T-cell (primary cell): ENCODE measurements at regions not wholly inside any gene's neighbourhood (a gene's known extent, or its start where the extent isn't known, plus 50 kb on each side); places are given as distances from the start of the nearest gene placed in this dataset.

ENCODE experiments used
- ATAC-seq, 4 experiments: fragments of 200-7000 bp in 3 of 4; fragments of 150-1000 bp in 1 of 4; cut with Tn5 transposase; replicated peaks in 1 of 4; 1 replicate in 3 of 4; 2 replicates in 1 of 4; pipeline ENCODE4 v1.10.0; 2021; ENCODE audit warnings: moderate library complexity in 3 of 4, mild to moderate bottlenecking in 2 of 4, moderate number of reproducible peaks in 1 of 4
- CTCF ChIA-PET, 2 donors: fragments of 300-600 bp; sonication (Branson Sonifier 250); formaldehyde crosslinking; loops; one replicate each; lab custom pipeline; 2022; ENCODE audit warnings: antibody characterized with exemption in 2 of 2; lab: Charles Lee
- POLR2A ChIA-PET, 2 donors: fragments of 300-600 bp; sonication (Branson Sonifier 250); formaldehyde crosslinking; loops; one replicate each; lab custom pipeline; 2022; ENCODE audit warnings: antibody characterized with exemption in 2 of 2; lab: Charles Lee
- DNase-seq, 35 experiments: peaks; one replicate each; pipeline versions ENCODE4 v3.0.0 to v3.0.0-alpha.2; 2013 to 2023
- H3K27ac ChIP-seq: one replicate; pipeline ENCODE4 v1.5.1; 2013; ENCODE audit warnings: low read length
- H3K27me3 ChIP-seq, 2 experiments: replicated peaks in 1 of 2; 1 replicate in 1 of 2; 2 replicates in 1 of 2; pipeline versions ENCODE4 v1.6.1 to v1.7.0; 2013; ENCODE audit warnings: low read length in 1 of 2, mixed read lengths in 1 of 2; ENCODE audit not compliant: control insufficient read depth in 2 of 2, insufficient read depth in 2 of 2; ENCODE audit errors: extremely low read depth in 1 of 2
- H3K36me3 ChIP-seq, 2 donors: 1 replicate in 1 of 2; 2 replicates in 1 of 2; pipeline versions ENCODE4 v1.6.1 to v1.7.0; 2013; ENCODE audit warnings: low read length in 1 of 2; ENCODE audit not compliant: control insufficient read depth in 2 of 2, insufficient read depth in 1 of 2; ENCODE audit errors: extremely low read depth in 1 of 2
- H3K4me1 ChIP-seq, 2 experiments: 1 replicate in 1 of 2; 2 replicates in 1 of 2; pipeline versions ENCODE4 v1.6.1 to v1.7.0; 2013; ENCODE audit warnings: low read length in 2 of 2, mixed read lengths in 1 of 2; ENCODE audit not compliant: insufficient read depth in 2 of 2, control insufficient read depth in 1 of 2; ENCODE audit errors: extremely low read depth in 1 of 2
- H3K4me3 ChIP-seq, 2 donors: 1 replicate in 1 of 2; 2 replicates in 1 of 2; pipeline versions ENCODE4 v1.5.1 to v1.7.0; 2013; ENCODE audit warnings: mild to moderate bottlenecking in 2 of 2, low read length in 1 of 2, moderate library complexity in 1 of 2; ENCODE audit not compliant: control insufficient read depth in 1 of 2; ENCODE audit errors: extremely low read depth in 1 of 2
- H3K9me3 ChIP-seq: 2 replicates; pipeline ENCODE4 v1.7.0; 2013
- H3K27ac Mint-ChIP-seq, 2 donors: one replicate each; pipeline ENCODE4 v1.8.0; 2020 to 2021; ENCODE audit warnings: mild to moderate bottlenecking in 2 of 2, mixed read lengths in 2 of 2
- H3K27me3 Mint-ChIP-seq, 2 donors: one replicate each; pipeline ENCODE4 v1.8.0; 2021 to 2022; ENCODE audit warnings: mixed read lengths in 2 of 2
- H3K36me3 Mint-ChIP-seq: one replicate; pipeline ENCODE4 v1.8.0; 2021; ENCODE audit warnings: mixed read lengths
- H3K4me1 Mint-ChIP-seq, 3 donors: one replicate each; pipeline ENCODE4 v1.8.0; 2020 to 2022; ENCODE audit warnings: mixed read lengths in 3 of 3, mild to moderate bottlenecking in 1 of 3
- H3K4me3 Mint-ChIP-seq, 3 donors: one replicate each; pipeline ENCODE4 v1.8.0; 2020 to 2022; ENCODE audit warnings: mild to moderate bottlenecking in 3 of 3, mixed read lengths in 3 of 3, moderate library complexity in 3 of 3
- H3K9me3 Mint-ChIP-seq, 3 donors: one replicate each; pipeline ENCODE4 v1.8.0; 2020 to 2022; ENCODE audit warnings: mixed read lengths in 3 of 3
- WGBS: methylation state at CpG from one replicate; pipeline ENCODE4 v1.1.5; 2013; ENCODE audit warnings: missing lambda C conversion rate; ENCODE audit not compliant: insufficient coverage; 5-methylcytosine and 5-hydroxymethylcytosine counted together

DNA sequence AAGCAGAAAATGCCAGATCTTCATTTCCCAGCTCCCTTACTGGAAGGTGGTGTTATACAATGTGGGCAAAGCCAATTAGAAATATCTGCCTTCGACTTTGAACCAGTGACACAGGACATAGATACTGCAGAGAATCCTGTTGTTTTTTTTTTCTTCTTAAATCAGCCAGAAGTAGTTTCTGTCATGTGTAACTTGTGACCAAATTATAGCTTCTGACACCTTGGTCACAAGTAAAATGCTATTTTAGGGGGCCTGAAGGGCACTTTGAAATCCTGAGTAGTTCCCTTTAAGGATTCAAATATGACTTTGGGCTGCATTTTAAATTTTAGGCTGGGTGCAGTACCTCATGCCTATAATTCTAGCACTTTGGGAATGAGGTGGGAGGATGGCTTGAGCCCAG is 89.0 kb upstream of the TLK1 start:
- H3K4me3 Mint-ChIP-seq = no peak overlapping the region
- peak overlapping the region in 1 of 2 donors; percentile 90 for H3K27ac Mint-ChIP-seq
- peaks cover 6 to 13% (median 9%) of the 10 kb centered on the region in 3 donors for H3K9me3 Mint-ChIP-seq
- Histone ChIP-seq H3K27me3 (no peaks in the 10 kb centered on the region), H3K36me3 (no peaks in the 10 kb centered on the region), H3K4me3 (no peak overlapping the region), H3K4me1 (peaks cover 18 to 20% of the 10 kb centered on the region in 2 experiments), H3K27ac (no peak overlapping the region), H3K9me3 (no peaks in the 10 kb centered on the region)
- no CpG with 5 or more reads among the region's 1 CpG for WGBS
- ATAC-seq = no peak
- CTCF ChIA-PET = interaction anchor here (0.6 kb wide), 3 partner anchors 9 to 434 kb away, joined by 3 to 5 read pairs (median 3); no protein-coding TSS in a partner anchor
- H3K27me3 Mint-ChIP-seq = no peaks in the 10 kb centered on the region
- peaks cover 5% of the 10 kb centered on the region for H3K36me3 Mint-ChIP-seq
- no peak for DNase-seq
- POLR2A ChIA-PET = no interaction called here
- H3K4me1 Mint-ChIP-seq = peaks cover 44 to 50% (median 45%) of the 10 kb centered on the region in 3 donors

DNA sequence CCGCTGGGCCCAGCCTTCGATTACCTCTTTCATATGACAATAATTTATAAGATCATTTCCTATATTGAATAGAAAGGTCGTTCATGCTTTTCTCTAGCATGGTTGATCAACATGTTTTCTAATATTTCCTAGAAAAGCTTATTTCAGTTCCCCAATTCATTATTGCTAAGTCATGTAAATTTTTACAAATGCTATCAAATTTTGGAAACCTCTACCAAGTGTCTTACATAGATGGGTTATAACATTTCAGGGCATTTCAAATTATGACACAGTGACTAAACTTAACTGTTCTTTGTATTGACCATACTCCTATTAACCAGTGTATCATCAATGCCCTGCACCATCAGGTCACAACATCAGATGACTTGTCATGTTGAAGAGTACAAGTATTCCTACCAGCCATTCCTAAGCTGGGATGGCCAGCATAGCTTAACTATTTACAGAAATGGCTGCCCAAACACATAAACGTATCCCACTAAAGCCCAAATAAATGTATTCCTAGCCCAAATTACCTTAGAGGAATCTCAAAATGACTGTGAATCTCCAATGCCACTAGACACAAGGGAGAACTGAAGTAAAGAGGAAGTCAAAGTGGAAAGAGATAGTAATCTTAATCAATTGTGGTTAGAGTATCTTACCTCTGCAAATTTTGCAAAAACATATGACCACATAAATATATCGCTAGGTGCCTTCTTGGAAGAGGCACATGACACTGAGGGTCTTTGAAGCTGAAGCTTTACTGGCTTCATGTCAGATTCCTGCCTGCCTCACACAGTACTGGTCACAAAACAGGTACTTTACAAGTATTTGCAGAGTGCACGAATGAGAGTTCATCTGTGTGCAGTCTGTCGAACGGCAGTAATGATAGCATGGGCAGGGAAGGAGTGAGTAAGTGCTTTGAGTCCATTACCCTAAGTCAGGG is 87.3 kb upstream of the TLK1 start:
- CTCF ChIA-PET = no interaction called here
- Mint-ChIP-seq H3K27ac (peak overlapping the region; percentile 75 to 90), H3K27me3 (no peaks in the 10 kb centered on the region), H3K4me1 (peaks cover 45 to 51% (median 50%) of the 10 kb centered on the region in 3 donors), H3K9me3 (peaks cover 9 to 13% (median 10%) of the 10 kb centered on the region in 3 donors), H3K4me3 (peak overlapping the region; percentile 34 to 49 (median 37)), H3K36me3 (peaks cover 9% of the 10 kb centered on the region)
- peaks cover 18 to 20% of the 10 kb centered on the region in 2 experiments for H3K4me1 ChIP-seq
- H3K4me3 ChIP-seq = no peak overlapping the region
- ATAC-seq = peak; percentile 88 to 98 (median 96)
- no peaks in the 10 kb centered on the region for H3K27me3 ChIP-seq
- WGBS = 0% methylated on average over 2 of the region's 8 CpGs
- no peaks in the 10 kb centered on the region for H3K9me3 ChIP-seq
- peak overlapping the region; percentile 52 for H3K27ac ChIP-seq
- POLR2A ChIA-PET = interaction anchor here in 1 of 2 donors (0.5 to 1.0 kb wide), 2 partner anchors 17 to 88 kb away, joined by 5 to 6 read pairs; no protein-coding TSS in a partner anchor
- peak in 33 of 35 experiments; percentile 3 to 68 (median 35) for DNase-seq
- H3K36me3 ChIP-seq = no peaks in the 10 kb centered on the region

DNA sequence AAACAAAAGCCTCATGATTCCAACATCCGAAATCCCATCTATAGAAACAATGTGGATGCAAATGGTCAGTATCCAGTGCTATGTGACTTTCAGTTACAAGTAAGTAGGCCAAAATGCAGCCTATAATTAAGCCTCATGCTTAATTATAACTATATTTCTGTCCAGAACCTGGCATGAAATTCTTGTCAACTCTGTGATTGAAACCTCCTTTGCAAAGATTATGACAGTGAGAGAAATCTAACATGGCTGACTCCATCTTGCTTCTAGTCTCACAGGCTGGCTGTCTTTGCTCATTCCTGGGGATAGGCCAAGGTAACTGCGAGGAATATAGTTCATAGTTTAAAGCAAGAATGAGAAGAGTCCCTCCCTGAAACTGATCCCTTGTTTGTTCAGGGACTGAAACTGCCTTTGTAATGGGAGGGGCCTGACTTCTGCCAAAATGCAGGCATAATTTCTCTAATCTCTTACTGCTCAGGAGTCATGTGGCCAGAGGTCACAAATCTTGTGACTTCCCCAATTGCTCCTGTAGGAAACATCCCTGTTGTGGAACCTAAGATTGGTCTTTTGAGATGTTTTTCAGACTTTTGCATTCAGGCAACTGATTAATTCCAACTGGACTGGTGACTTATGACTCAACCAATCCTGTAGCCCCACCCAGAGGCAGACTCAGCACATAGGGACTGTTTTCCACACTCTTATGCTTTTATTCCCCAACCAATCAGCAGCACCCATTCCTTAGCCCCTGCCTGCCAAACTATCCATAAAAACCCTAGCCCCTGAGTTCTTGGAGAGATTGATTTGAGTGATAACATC is 84.5 kb upstream of the TLK1 start:
- POLR2A ChIA-PET = no interaction called here
- no peak overlapping the region for H3K27ac ChIP-seq

DNA sequence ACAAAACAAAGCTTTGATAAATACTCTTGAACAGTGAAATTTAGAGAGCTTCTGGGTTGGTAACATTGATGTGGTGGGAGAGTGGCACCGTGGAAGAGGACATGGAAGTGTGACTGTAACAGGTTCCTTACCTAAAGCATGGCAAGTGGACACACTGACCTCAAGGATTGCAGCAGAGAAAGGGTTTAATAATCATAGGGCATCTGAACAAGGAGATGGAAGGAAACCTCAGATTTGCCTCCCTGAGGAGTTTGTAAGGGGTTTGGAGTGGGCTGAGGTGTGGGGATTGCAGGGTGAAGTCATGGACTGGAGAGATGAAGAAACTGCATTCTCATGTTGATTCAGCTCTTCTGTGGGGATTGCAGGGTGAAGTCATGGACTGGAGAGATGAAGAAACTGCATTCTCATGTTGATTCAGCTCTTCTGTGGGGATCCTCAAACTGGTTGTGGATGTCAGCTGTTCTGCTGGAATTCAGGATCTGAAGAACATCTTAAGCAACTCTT is 83.8 kb upstream of the TLK1 start:
- Histone ChIP-seq H3K9me3 (no peaks in the 10 kb centered on the region), H3K36me3 (no peaks in the 10 kb centered on the region), H3K4me3 (no peak overlapping the region), H3K27me3 (no peaks in the 10 kb centered on the region), H3K4me1 (peaks cover 18 to 19% of the 10 kb centered on the region in 2 experiments), H3K27ac (no peak overlapping the region)
- H3K36me3 Mint-ChIP-seq = peaks cover 9% of the 10 kb centered on the region
- ATAC-seq = no peak
- H3K9me3 Mint-ChIP-seq = peaks cover 9 to 13% (median 10%) of the 10 kb centered on the region in 3 donors
- ChIA-PET CTCF (interaction anchor here in 1 of 2 donors (1.0 kb wide), 1 partner anchor 20 kb away, joined by 3 read pairs; no protein-coding TSS in a partner anchor), POLR2A (no interaction called here)
- no peak overlapping the region for H3K4me3 Mint-ChIP-seq
- peaks cover 38 to 44% (median 41%) of the 10 kb centered on the region in 3 donors for H3K4me1 Mint-ChIP-seq
- no peak for DNase-seq
- H3K27me3 Mint-ChIP-seq = no peaks in the 10 kb centered on the region
- WGBS = 100% methylated on average over 1 of the region's 1 CpG
- no peak overlapping the region for H3K27ac Mint-ChIP-seq

More for the DNA sequence above, 84.5 kb upstream of the TLK1 start:
- Histone ChIP-seq H3K4me1 (peaks cover 18 to 20% of the 10 kb centered on the region in 2 experiments), H3K9me3 (no peaks in the 10 kb centered on the region), H3K27me3 (no peaks in the 10 kb centered on the region), H3K36me3 (no peaks in the 10 kb centered on the region), H3K4me3 (no peak overlapping the region)
- H3K9me3 Mint-ChIP-seq = peaks cover 9 to 13% (median 10%) of the 10 kb centered on the region in 3 donors
- peak in 1 of 35 experiments; percentile 15 for DNase-seq
- no peak overlapping the region for H3K4me3 Mint-ChIP-seq
- peaks cover 9% of the 10 kb centered on the region for H3K36me3 Mint-ChIP-seq
- H3K27ac Mint-ChIP-seq = no peak overlapping the region
- ATAC-seq = no peak
- CTCF ChIA-PET = no interaction called here
- H3K27me3 Mint-ChIP-seq = no peaks in the 10 kb centered on the region
- peaks cover 44 to 50% (median 47%) of the 10 kb centered on the region in 3 donors for H3K4me1 Mint-ChIP-seq
- WGBS = 100% methylated on average over 1 of the region's 2 CpGs

DNA sequence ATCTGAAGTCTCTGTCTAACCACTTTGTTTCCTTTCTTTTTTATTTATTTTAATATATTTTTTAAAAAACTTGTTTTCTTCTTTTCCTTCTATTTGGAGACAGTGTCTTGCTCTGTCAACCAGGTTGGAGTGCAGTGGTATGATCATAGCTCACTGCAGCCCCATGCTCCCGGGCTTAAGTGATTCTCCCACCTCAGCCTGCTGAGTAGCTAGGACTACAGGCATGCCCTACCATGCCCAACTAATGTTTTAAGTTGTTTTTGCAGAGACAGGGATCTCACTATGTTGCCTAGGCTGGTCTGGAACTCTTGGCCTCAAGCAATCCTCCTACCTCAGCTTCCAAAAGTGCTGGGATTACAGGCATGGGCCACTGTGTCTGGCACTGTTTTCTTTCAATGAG is 81.1 kb upstream of the TLK1 start:
- 100% methylated on average over 1 of the region's 1 CpG for WGBS
- no peak overlapping the region for H3K27ac ChIP-seq
- ATAC-seq = no peak
- Mint-ChIP-seq H3K27me3 (no peaks in the 10 kb centered on the region), H3K27ac (no peak overlapping the region), H3K4me3 (no peak overlapping the region), H3K9me3 (peaks cover 6 to 13% (median 10%) of the 10 kb centered on the region in 3 donors), H3K4me1 (peaks cover 21 to 26% (median 22%) of the 10 kb centered on the region in 3 donors), H3K36me3 (peaks cover 9% of the 10 kb centered on the region)
- peaks cover 0 to 4% of the 10 kb centered on the region in 2 donors for H3K36me3 ChIP-seq
- H3K4me1 ChIP-seq = no peaks in the 10 kb centered on the region
- ChIA-PET CTCF (no interaction called here), POLR2A (no interaction called here)
- no peaks in the 10 kb centered on the region for H3K27me3 ChIP-seq
- no peaks in the 10 kb centered on the region for H3K9me3 ChIP-seq
- DNase-seq = no peak
- H3K4me3 ChIP-seq = no peak overlapping the region

DNA sequence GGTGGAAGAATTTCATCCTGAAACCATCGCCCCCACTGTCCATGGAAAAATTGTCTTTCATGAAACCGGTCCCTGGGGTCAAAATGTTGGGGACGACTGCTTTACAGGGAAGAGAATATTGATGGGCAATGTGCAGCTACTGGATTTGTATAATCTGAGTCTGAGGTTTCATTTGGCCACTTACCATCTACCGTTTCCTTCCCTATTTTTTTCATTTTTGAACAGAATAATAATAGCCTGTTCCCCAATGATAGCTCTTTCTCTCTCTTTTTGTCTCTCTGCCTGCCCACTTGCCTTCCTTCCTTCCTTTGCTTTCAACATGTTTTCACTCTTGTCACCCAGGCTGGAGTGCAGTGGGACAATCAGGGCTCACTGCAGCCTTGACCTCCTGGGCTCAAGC is 78.3 kb upstream of the TLK1 start:
- ATAC-seq = no peak
- no peaks in the 10 kb centered on the region for H3K9me3 ChIP-seq
- H3K4me3 ChIP-seq = no peak overlapping the region
- ChIA-PET CTCF (no interaction called here), POLR2A (interaction anchor here in 1 of 2 donors (0.6 kb wide), 1 partner anchor 31 kb away, joined by 3 read pairs; no protein-coding TSS in a partner anchor)
- peaks cover 0 to 4% of the 10 kb centered on the region in 2 donors for H3K27me3 Mint-ChIP-seq
- no peak overlapping the region for H3K4me3 Mint-ChIP-seq
- peaks cover 0 to 4% of the 10 kb centered on the region in 2 donors for H3K36me3 ChIP-seq
- H3K9me3 Mint-ChIP-seq = no peaks in the 10 kb centered on the region
- peaks cover 0 to 4% of the 10 kb centered on the region in 2 experiments for H3K27me3 ChIP-seq
- H3K4me1 Mint-ChIP-seq = peaks cover 9 to 18% (median 10%) of the 10 kb centered on the region in 3 donors
- no peak overlapping the region for H3K27ac ChIP-seq
- H3K36me3 Mint-ChIP-seq = no peaks in the 10 kb centered on the region
- H3K4me1 ChIP-seq = no peaks in the 10 kb centered on the region
- DNase-seq = no peak
- 100% methylated on average over 1 of the region's 4 CpGs for WGBS
- no peak overlapping the region for H3K27ac Mint-ChIP-seq
